Cardiac muscle cell (in vitro differentiated cells and primary cell): ENCODE measurements at regions not wholly inside any gene's neighbourhood (a gene's known extent, or its start where the extent isn't known, plus 50 kb on each side); places are given as distances from the start of the nearest gene placed in this dataset.
"Not testable (repeated sequence)": the region's sequence is repeated elsewhere in the genome, so short reads cannot be mapped to it uniquely, and the experiment has no call there.

ENCODE experiments used
- DNase-seq, 2 donors: peaks; one replicate each; pipeline versions ENCODE4 v3.0.0 to v3.0.0-alpha.2; 2010 to 2017; ENCODE audit warnings: low read depth in 1 of 2, low spot score in 1 of 2
- H3K27ac ChIP-seq: fragments of 200-600 bp; sonication (generic); 2 replicates; pipeline ENCODE4 v1.5.1; 2016
- H3K27me3 ChIP-seq: fragments of 200-600 bp; sonication (generic); 2 replicates; pipeline ENCODE4 v1.6.0; 2016; ENCODE audit warnings: control low read depth
- H3K36me3 ChIP-seq: fragments of 200-600 bp; sonication (generic); 2 replicates; pipeline ENCODE4 v1.5.1; 2016; ENCODE audit warnings: control low read depth
- H3K4me1 ChIP-seq: fragments of 200-600 bp; sonication (generic); 2 replicates; pipeline ENCODE4 v1.8.1; 2017; ENCODE audit warnings: low read depth, mild to moderate bottlenecking, mixed run types
- H3K4me3 ChIP-seq: fragments of 200-600 bp; sonication (generic); 2 replicates; pipeline ENCODE4 v1.5.1; 2016; ENCODE audit warnings: mild to moderate bottlenecking
- H3K9me3 ChIP-seq: fragments of 200-600 bp; sonication (generic); 2 replicates; pipeline ENCODE4 v1.5.1; 2017; ENCODE audit warnings: low read depth, mild to moderate bottlenecking, control low read depth
- TF ChIP-seq, protein P1 (sequence below): IDR thresholded peaks from 2 replicates; pipeline ENCODE4 v1.5.1; 2012; ENCODE audit warnings: low read depth, mild to moderate bottlenecking, low read length

GRCh38 chr2:16350211-16350610, 315.4 kb downstream of the CYRIA start:
- Histone ChIP-seq H3K4me1 (no peaks in the 10 kb centered on the region), H3K4me3 (no peak overlapping the region), H3K27ac (no peak overlapping the region), H3K27me3 (no peaks in the 10 kb centered on the region), H3K9me3 (no peaks in the 10 kb centered on the region), H3K36me3 (no peaks in the 10 kb centered on the region)
- TF ChIP-seq, protein P1, sequence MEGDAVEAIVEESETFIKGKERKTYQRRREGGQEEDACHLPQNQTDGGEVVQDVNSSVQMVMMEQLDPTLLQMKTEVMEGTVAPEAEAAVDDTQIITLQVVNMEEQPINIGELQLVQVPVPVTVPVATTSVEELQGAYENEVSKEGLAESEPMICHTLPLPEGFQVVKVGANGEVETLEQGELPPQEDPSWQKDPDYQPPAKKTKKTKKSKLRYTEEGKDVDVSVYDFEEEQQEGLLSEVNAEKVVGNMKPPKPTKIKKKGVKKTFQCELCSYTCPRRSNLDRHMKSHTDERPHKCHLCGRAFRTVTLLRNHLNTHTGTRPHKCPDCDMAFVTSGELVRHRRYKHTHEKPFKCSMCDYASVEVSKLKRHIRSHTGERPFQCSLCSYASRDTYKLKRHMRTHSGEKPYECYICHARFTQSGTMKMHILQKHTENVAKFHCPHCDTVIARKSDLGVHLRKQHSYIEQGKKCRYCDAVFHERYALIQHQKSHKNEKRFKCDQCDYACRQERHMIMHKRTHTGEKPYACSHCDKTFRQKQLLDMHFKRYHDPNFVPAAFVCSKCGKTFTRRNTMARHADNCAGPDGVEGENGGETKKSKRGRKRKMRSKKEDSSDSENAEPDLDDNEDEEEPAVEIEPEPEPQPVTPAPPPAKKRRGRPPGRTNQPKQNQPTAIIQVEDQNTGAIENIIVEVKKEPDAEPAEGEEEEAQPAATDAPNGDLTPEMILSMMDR, result no peak
- DNase-seq, result no peak

DNA sequence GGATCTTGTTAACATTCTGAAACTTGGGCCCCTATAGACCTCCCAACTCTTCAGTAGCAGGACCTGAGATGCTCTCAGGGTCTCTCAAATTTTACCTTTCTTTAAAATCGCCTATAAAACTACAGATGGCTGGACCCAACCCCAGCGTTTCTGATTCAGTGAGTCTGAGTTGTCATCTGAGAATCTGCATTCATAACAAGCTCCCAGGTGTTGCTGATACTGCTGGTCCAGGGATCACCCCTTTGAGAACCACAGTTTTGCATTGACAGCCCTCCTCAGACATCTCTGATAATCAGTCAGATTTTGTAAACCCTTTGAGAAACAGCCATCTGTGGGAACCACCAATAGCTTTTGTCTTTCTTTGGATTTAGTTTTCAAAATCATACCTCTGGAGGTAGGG, 315.8 kb downstream of the CYRIA start:
- no peak for DNase-seq
- H3K9me3 ChIP-seq, result no peaks in the 10 kb centered on the region
- H3K4me3 ChIP-seq, result no peak overlapping the region
- no peaks in the 10 kb centered on the region for H3K4me1 ChIP-seq
- H3K27me3 ChIP-seq, result no peaks in the 10 kb centered on the region
- TF ChIP-seq, protein P1, result no peak
- H3K27ac ChIP-seq, result no peak overlapping the region
- no peaks in the 10 kb centered on the region for H3K36me3 ChIP-seq

- H3K27ac ChIP-seq, result no peak overlapping the region
- H3K9me3 ChIP-seq, result no peaks in the 10 kb centered on the region
- no peaks in the 10 kb centered on the region for H3K27me3 ChIP-seq
- no peaks in the 10 kb centered on the region for H3K4me1 ChIP-seq
- no peak overlapping the region for H3K4me3 ChIP-seq
- TF ChIP-seq, protein P1, result no peak
- no peak for DNase-seq
- H3K36me3 ChIP-seq, result no peaks in the 10 kb centered on the region
Observed at GRCh38 chr2:16348821-16349515, 316.7 kb downstream of the CYRIA start.

DNA sequence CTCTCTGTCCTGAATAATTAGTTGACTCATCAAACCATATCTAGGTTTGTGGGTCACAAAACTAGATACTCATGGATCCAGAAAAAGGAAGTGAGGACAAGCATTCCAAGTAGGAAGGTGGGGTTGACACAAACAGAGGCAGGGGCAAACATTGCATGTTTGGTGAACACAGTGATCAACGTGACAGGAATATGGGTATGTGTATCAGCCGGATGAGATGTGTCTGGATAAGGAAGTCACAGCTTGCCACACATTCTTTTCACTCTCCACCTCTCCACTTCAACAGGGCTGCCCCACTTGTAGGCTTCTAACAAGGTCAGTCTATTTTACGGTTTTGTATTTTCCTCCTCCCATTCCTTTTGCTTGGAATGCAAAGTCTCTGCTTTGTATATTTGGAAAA, 319.0 kb downstream of the CYRIA start:
- Histone ChIP-seq H3K9me3 (no peaks in the 10 kb centered on the region), H3K27me3 (no peaks in the 10 kb centered on the region), H3K4me1 (no peaks in the 10 kb centered on the region), H3K27ac (no peak overlapping the region), H3K36me3 (no peaks in the 10 kb centered on the region), H3K4me3 (no peak overlapping the region)
- TF ChIP-seq, protein P1, result no peak
- DNase-seq, result no peak

- not testable (repeated sequence) for DNase-seq, H3K9me3 ChIP-seq, H3K4me3 ChIP-seq, H3K27ac ChIP-seq, H3K4me1 ChIP-seq, H3K27me3 ChIP-seq, H3K36me3 ChIP-seq
Observed at GRCh38 chr2:16345231-16345630, 320.4 kb downstream of the CYRIA start.

GRCh38 chr2:16339206-16339605, 326.4 kb downstream of the CYRIA start:
- Histone ChIP-seq H3K9me3 (no peaks in the 10 kb centered on the region), H3K36me3 (no peaks in the 10 kb centered on the region), H3K27me3 (no peaks in the 10 kb centered on the region), H3K4me3 (no peak overlapping the region), H3K4me1 (peaks cover 19% of the 10 kb centered on the region), H3K27ac (no peak overlapping the region)
- TF ChIP-seq, protein P1, result no peak
- no peak for DNase-seq
